ENCODE measurements at regions not wholly inside any gene's neighbourhood (a gene's known extent, or its start where the extent isn't known, plus 50 kb on each side); places are given as distances from the start of the nearest gene placed in this dataset.

GRCh38 chr9:115208501-115208900 is 90.5 kb upstream of the TNC start:
- TF ChIP-seq CTCF (CRISPR knock-in tag; IDR thresholded peaks at IDR 0.05): no peak
- TF ChIP-seq PHF8 (CRISPR knock-in tag; IDR thresholded peaks at IDR 0.05): no peak
- TF ChIP-seq NFYC (CRISPR knock-in tag; IDR thresholded peaks at IDR 0.05): no peak
- TF ChIP-seq MXI1 (IDR thresholded peaks at IDR 0.05; ENCODE audit: borderline replicate concordance, low read depth, low read length): no peak
- TF ChIP-seq SOX5 (CRISPR knock-in tag; IDR thresholded peaks at IDR 0.05; ENCODE audit: borderline replicate concordance): no peak
- TF ChIP-seq RBFOX2 (IDR thresholded peaks at IDR 0.05; ENCODE audit: low read depth, low read length): no peak
- TF ChIP-seq ZKSCAN1 (IDR thresholded peaks at IDR 0.05; ENCODE audit: low read length): no peak
- TF ChIP-seq HDAC2 (CRISPR knock-in tag; IDR thresholded peaks at IDR 0.05): no peak
- TF ChIP-seq HCFC1 (IDR thresholded peaks at IDR 0.05; ENCODE audit: low read depth, low read length): no peak
